Renal cortex interstitium (tissue), 11 donors: ENCODE measurements at regions not wholly inside any gene's neighbourhood (a gene's known extent, or its start where the extent isn't known, plus 50 kb on each side); places are given as distances from the start of the nearest gene placed in this dataset.

Experiments used
- DNase-seq, 11 donors: peaks; one replicate each; pipeline ENCODE4 v3.0.0-alpha.2; 2013; ENCODE audit warnings: low read depth in 9 of 11, low spot score in 4 of 11; ENCODE audit errors: extremely low read depth in 1 of 11

- no peak for DNase-seq
Measured at GRCh38 chr17:63154586-63155244, 188.7 kb downstream of the TANC2 start.

GRCh38 chr17:63156986-63157385, 191.0 kb downstream of the TANC2 start:
- no peak for DNase-seq

DNA sequence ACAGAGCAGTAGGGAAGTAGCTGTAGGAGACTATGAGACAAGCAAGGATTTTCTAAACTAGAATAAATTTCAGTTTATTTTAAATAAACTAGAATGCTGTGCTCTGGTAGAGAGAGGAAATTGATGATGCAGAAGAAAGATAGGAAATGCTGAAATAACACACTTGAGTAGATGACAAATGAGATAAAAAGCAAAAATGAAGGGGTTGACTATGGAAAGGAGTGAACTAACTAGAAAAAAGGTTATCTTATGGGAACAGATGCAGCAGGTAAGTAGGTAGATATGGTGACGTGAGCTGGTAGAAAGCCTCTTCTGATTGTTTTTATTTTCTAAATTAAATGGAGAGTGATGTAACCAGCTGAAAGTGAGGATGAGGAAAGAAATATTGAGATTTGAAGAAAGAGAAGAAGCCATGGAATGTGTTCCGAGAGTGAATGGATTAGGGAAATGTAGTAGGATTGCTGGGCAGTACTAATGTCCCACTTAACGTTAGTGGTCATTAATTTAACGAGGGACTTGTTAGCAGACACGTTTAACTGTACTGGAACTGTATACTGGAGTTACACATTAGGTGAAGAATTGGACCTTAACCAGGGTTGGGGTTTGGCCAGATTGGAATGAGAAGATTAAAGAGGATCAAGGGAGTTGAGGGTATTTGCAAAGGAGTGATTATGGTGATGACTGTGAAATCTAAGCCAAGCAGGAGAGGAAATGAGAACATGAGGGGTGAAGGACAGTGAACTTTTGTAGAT, 196.5 kb downstream of the TANC2 start:
- no peak for DNase-seq

DNA sequence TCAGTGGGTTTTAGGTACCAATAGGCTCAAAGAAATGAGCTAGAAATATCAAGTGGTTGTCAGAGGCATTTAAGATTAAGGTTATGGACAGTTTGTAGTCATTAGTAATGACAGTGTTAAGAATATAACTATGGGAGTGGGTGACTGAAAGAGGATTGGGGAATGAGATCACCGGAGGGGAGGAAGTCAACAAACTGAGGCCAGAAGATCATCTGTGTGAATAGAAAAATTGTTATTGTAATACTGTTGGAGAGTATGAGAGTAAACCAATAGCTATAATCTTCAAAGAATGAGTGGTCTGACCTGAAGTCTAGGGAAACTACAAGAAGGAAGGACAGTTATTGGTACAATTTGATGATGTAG, 197.1 kb downstream of the TANC2 start:
- DNase-seq = no peak

DNA sequence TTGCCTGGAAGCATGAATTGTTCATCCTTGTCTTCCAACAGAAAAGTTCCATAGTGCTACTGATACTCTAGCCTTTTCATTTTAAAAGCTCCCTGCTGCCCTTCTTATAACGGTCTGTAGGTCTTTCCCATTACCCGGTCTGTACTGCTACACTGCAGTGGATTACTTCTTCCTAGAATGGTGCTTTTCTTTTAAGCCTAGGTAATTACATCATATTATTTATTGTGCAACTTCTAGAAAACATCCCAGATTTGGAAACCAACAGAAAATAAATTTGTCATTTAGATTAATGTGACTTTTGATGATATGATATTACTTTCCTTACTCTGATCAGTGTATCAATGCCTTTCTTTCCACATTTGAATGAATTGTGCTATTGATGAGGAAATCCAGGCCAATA, 199.4 kb downstream of the TANC2 start:
- DNase-seq = no peak

- DNase-seq = no peak
Measured at GRCh38 chr17:63170795-63171194, 204.8 kb downstream of the TANC2 start.

DNA sequence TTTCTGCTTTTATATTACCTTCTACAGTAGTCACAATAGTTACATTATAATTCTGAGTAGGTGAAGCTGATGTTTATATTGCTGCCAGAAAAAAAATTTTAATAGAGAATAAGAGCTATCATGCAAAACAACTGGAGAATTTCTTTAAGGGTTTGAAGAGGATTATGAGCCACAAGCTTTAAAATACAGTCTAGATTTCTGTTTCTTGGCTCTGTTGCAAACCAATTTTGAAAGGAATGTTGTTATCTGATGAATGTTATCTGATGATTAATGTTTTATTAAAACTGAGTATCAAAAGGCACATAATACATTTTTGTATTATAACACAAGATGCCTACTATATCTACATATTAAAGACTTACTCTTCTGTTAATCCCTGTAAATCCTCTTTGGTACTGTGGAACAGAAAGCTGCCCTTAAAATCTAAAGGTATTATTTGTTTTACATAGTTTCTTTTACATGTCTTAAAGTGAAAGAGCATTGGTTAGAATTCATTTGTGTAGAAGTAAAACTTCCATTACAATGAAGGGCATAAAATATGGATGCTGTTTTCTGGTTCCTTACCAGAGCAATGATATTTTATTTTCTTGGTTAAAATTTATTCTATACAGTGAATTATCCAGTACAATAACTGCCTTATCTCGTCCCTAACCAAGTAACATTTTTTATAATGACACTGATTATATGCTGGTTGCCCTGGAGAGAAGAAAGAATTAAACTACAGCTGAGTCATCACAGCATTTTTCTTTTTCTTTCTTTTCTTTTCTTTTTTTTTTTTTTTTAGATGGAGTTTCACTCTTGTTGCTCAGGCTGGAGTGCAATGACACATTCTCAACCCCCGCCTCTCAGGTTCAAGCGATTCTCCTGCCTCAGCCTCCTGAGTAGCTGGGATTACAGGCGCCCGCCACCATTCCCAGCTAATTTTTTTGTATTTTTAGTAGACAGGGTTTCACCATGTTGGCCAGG, 205.7 kb downstream of the TANC2 start:
- DNase-seq = no peak

- no peak for DNase-seq
Measured at GRCh38 chr17:63173450-63173849, 207.4 kb downstream of the TANC2 start.

GRCh38 chr17:63173903-63174302, 207.9 kb downstream of the TANC2 start:
- DNase-seq = no peak

GRCh38 chr17:63178530-63178929, 212.5 kb downstream of the TANC2 start:
- peak in 2 of 11 donors; percentile 2 to 3 for DNase-seq

DNA sequence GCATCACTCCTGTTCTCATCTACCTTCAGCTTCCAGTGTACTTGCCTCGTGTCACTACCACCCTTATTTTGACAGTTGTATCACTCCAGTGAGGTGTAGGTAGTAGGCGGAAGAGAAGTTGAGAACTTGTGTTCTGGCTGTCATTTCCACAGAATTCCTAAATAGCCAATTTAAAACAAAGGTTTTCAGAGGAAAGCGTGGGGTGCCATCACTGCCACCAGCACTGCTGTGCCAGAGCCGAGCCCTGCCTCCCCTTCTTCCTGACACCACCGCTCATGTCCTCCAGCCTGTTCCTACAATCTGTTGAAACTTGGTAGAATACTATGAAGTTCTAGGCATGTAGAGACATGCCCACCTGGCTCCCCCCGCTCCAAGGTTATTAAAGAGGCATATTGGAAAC, 215.8 kb downstream of the TANC2 start:
- no peak for DNase-seq

DNA sequence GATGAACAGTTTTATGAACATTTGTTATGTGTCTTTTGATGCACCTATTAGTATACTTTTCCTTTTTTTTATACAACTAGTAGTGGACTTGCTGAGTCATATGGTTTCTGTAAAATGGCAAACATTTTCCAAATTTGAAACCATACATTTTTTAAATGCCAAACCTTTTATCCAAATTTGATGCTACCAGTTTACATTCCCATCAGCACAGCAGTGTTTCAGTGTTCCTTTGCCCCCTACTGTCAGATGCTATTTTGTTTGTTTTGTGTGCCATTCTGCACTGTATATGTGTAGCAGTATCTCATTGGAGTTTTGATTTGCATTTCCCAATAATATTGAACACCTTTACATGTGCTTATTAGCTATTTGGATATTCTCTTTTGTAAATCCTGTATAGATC, 219.4 kb downstream of the TANC2 start:
- DNase-seq = no peak

DNA sequence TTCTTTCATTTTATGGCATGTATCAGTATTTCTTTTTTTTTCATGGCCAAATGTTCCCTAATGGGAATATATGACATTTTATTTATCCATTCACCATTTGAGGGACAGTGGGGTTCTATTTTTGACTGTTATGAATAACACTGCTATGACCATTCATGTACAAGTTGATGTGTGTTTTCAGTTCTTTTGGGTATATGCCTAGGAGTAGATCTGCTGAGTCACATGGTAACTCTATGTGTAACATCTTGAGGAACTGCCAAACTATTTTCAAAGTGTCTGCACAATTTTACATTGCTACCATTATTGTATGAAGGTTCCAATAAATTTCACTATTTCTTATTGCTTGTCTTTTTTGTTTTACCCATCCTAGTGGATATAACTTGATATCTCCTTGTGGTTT, 223.0 kb downstream of the TANC2 start:
- no peak for DNase-seq

- no peak for DNase-seq
Measured at GRCh38 chr17:63189930-63190329, 223.9 kb downstream of the TANC2 start.

DNA sequence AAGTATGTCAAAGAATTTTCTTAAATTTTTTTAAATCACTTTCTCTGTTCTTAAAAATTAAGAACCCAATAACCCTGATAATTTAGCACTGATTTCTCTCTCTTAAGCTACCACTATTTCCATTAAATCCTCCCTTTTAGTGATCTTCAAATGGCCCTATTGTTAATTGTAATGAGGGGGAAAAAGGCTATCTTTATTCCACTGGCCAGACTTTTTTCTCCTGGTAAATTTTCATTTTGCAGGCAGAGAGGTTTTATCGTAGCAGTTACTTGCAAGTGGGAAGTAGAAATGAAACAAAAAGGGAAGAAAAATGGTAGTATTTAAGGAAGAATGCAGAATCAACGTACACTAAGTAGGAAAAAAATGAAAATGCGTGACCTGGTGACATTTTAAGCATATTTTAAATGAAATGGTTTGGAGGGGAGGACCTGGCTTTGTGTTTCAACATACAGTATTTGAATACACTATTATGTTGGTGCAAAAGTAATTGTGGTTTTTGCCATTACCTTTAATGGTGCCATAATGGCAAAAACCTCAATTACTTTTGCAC, 224.9 kb downstream of the TANC2 start:
- DNase-seq = no peak

DNA sequence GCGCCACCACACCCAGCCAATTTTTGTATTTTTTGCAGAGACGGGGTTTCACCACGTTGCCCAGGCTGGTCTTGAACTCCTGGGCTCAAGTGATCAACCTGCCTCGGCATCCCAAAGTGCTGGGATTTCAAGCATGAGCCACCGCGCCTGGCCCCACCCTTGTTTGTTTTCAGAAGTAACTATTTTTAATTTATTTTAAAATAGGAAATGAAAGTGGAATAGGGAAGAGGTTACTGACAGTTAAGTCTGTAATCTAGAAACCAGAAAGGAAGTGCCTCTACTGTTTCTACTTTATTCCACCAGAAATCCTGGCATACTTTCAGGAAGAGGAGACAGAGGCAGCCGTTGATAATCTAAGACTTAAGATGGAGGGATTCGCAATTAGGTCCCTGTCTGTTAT, 225.6 kb downstream of the TANC2 start:
- DNase-seq = no peak

DNA sequence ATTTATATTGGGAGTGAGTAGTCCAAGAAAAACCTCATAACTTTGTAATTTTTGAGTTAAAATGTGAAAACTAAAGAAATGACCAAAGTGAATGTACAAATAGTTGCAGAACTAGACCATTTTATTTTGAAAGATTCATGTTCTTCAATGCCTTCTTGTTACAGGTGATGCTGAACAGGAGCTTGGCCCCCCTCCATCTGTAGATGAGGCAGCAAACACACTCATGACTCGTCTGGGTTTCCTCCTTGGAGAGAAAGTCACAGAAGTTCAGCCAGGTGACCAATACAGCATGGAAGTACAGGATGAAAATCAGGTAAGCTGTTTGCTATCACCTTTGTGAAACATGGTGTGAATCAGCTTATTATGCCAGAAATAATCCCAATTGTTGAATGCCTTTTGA, 227.8 kb downstream of the TANC2 start:
- DNase-seq = no peak

GRCh38 chr17:63196772-63197335, 230.8 kb downstream of the TANC2 start:
- DNase-seq = no peak

GRCh38 chr17:63203652-63204051, 237.6 kb downstream of the TANC2 start:
- DNase-seq = no peak
